ENCODE measurements at regions not wholly inside any gene's neighbourhood (a gene's known extent, or its start where the extent isn't known, plus 50 kb on each side); places are given as distances from the start of the nearest gene placed in this dataset.
"Not testable (repeated sequence)": the region's sequence is repeated elsewhere in the genome, so short reads cannot be mapped to it uniquely, and the experiment has no call there.

- not testable (repeated sequence) for TF ChIP-seq POLR2AphosphoS5 (IDR thresholded peaks at IDR 0.05); CTCF (IDR thresholded peaks at IDR 0.05 in 8 of 11, conservative IDR thresholded peaks at IDR 0.05 in 3 of 11); POLR2A (IDR thresholded peaks at IDR 0.05)
Observed at GRCh38 chr6:60333708-60334107, 1952.3 kb downstream of the KHDRBS2 start.

All from spleen (tissue), 7 donors.